Testis (tissue), 2 donors: ENCODE measurements at regions not wholly inside any gene's neighbourhood (a gene's known extent, or its start where the extent isn't known, plus 50 kb on each side); places are given as distances from the start of the nearest gene placed in this dataset.
"Not testable (repeated sequence)": the region's sequence is repeated elsewhere in the genome, so short reads cannot be mapped to it uniquely, and the experiment has no call there.

Experiments used
- CTCF ChIP-seq, 3 experiments: fragments of 450-650 bp in 2 of 3; fragments of 200-600 bp in 1 of 3; sonication (generic) in 1 of 3; IDR thresholded peaks; one replicate each; pipeline ENCODE4 v1.5.1; 2016 to 2019; ENCODE audit warnings: antibody characterized with exemption in 3 of 3, mild to moderate bottlenecking in 2 of 3, moderate library complexity in 1 of 3
- POLR2A ChIP-seq: fragments of 450-650 bp; IDR thresholded peaks from one replicate; pipeline ENCODE4 v1.6.1; 2017; ENCODE audit warnings: antibody characterized with exemption, mild to moderate bottlenecking, moderate library complexity

DNA sequence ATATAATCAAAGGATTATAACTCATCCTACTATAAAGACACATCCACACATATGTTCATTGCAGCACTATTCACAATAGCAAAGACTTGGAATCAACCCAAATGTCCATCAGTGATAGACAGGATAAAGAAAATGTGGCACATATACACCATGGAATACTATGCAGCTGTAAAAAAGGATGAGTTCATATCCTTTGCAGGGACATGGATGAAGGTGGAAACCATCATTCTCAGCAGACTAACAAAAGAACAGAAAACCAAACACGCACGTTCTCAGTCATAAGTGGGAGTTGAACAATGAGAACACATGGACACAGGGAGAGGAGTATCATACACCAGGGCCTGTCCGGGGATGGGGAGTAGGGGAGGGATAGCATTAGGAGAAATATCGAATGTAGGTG, 253.0 kb upstream of the ID4 start:
- TF ChIP-seq CTCF (IDR thresholded peaks at IDR 0.05); POLR2A: not testable (repeated sequence)
